ENCODE measurements at regions not wholly inside any gene's neighbourhood (a gene's known extent, or its start where the extent isn't known, plus 50 kb on each side); places are given as distances from the start of the nearest gene placed in this dataset.

DNA sequence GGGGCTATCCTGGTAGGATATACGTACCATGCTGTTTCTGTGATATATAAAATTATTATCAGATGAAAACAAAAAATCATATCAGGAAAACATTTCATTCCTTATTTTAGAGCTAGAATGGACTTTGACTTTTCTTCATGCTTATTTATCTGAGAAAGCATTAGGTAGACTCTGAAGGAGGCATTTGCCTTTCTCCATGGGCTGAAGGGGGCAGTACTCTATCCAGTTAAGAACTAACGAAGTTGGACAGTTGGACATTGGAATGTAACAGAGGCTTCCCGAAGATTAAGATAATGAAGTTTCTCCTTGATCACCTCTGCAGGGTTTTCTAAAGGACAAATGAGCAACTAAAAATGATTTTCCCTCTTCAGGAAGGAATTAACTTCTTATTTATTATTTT lies 233.9 kb downstream of the SAMD5 start:
- no peak for ATAC-seq (replicated peaks)
- no peaks in the 10 kb centered on the region for H3K4me1 Mint-ChIP-seq
- H3K36me3 Mint-ChIP-seq (ENCODE audit: low read depth), result no peaks in the 10 kb centered on the region
- H3K9me3 Mint-ChIP-seq, result no peaks in the 10 kb centered on the region
- peaks cover 7% of the 10 kb centered on the region for H3K27me3 Mint-ChIP-seq
- no peak overlapping the region for H3K4me3 Mint-ChIP-seq
- H3K27ac Mint-ChIP-seq, result no peak overlapping the region

DNA sequence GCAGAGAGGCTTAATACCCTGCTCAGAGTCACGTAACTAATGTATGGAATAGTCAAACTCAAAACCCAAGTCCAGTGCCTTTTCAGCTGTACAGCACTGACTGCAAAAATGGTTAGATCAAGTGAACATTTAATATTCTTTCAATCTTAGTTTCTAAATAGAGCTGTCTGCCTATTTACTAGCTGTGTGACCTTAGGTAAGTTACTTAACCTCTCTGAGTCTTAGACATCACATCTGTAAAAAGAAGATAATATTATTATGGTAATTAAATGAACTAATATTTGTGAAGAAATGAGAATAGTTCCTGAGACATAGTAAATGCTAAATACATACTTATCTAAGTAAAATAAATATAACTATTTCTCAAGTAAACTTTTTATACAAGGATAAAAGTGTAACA lies 235.5 kb downstream of the SAMD5 start:
- no peaks in the 10 kb centered on the region for H3K36me3 Mint-ChIP-seq (ENCODE audit: low read depth)
- H3K27me3 Mint-ChIP-seq, result no peaks in the 10 kb centered on the region
- H3K4me3 Mint-ChIP-seq, result no peak overlapping the region
- H3K27ac Mint-ChIP-seq, result no peak overlapping the region
- no peaks in the 10 kb centered on the region for H3K4me1 Mint-ChIP-seq
- H3K9me3 Mint-ChIP-seq, result no peaks in the 10 kb centered on the region
- ATAC-seq (replicated peaks), result no peak

DNA sequence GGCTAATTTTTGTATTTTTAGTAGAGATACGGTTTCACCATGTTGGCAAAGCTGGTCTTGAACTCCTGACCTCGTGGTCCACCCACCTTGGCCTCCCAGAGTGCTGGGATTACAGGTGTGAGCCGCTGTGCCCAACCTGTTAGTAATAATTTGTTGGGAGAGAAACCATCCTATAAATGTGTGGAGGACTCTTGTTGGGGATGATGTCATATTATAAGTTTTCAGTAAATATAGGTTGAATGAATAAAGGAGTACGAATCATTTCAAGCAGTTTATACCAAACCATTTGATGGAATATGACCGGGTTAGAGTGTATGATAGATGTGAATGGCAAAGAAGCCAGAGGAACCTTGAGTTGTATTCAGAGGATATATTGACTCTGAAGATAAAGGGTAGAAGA lies 240.8 kb downstream of the SAMD5 start:
- Mint-ChIP-seq H3K27me3 (no peaks in the 10 kb centered on the region), H3K27ac (no peak overlapping the region), H3K9me3 (no peaks in the 10 kb centered on the region), H3K4me3 (no peak overlapping the region), H3K36me3 (ENCODE audit: low read depth) (no peaks in the 10 kb centered on the region), H3K4me1 (no peaks in the 10 kb centered on the region)
- no peak for ATAC-seq (replicated peaks)

DNA sequence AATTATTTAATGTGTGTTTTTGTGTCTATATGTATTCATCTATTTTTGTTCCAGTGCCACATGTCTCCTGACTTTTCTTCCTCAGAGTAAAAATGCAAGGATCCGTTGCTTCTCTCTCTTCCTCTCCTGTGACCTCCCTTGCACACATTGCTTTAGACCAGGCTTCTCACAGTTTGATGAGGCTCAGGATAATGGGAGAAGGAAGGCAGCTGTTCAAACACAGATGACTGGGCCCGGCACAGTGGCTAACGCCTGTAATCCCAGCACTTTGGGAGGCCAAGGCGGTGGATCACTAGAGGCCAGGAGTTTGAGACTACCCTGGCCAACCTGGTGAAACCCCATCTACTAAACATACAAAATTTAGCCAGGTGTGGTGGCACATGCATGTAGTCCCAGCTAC lies 241.9 kb downstream of the SAMD5 start:
- H3K4me3 Mint-ChIP-seq, result no peak overlapping the region
- no peaks in the 10 kb centered on the region for H3K36me3 Mint-ChIP-seq (ENCODE audit: low read depth)
- no peak overlapping the region for H3K27ac Mint-ChIP-seq
- no peaks in the 10 kb centered on the region for H3K9me3 Mint-ChIP-seq
- no peaks in the 10 kb centered on the region for H3K27me3 Mint-ChIP-seq
- no peaks in the 10 kb centered on the region for H3K4me1 Mint-ChIP-seq
- no peak for ATAC-seq (replicated peaks)

- no peak overlapping the region for H3K27ac Mint-ChIP-seq
- no peaks in the 10 kb centered on the region for H3K4me1 Mint-ChIP-seq
- no peaks in the 10 kb centered on the region for H3K27me3 Mint-ChIP-seq
- H3K4me3 Mint-ChIP-seq, result no peak overlapping the region
- no peak for ATAC-seq (replicated peaks)
- H3K36me3 Mint-ChIP-seq (ENCODE audit: low read depth), result no peaks in the 10 kb centered on the region
- H3K9me3 Mint-ChIP-seq, result no peaks in the 10 kb centered on the region
Measured at GRCh38 chr6:147751232-147751631, 242.7 kb downstream of the SAMD5 start.

DNA sequence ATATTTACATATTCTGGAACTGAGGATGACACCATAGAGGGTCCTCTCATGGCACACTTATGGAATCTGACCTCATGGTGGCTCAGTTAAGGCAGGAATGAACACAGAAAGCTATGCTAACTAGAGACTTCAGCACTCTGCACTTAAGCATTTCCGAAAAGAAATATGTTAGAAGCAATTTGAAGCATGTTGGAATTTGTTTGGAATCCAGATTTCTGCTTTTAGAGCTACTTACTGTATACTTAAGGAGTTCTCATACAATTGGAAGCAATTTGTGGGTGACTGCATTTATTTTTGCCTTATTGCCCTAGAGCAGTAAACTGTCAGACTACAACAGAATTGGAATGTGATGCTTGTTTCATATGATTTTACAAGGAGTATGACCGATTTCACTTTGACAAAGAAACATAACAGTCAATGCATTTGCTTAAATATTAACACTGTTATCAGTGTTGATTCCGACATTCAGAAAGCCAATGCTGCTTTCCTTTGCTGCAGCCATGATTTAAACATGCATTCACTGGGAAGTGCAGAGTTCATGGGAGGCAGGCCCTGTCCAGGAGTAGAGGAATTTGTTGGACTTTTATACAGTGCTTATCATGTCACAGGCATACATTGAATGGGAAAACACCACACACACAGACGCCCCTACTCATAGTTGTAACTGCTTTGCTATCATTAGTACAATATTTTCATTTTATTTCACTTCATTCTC lies 244.4 kb downstream of the SAMD5 start:
- Mint-ChIP-seq H3K4me1 (no peaks in the 10 kb centered on the region), H3K27ac (no peak overlapping the region), H3K27me3 (no peaks in the 10 kb centered on the region), H3K9me3 (no peaks in the 10 kb centered on the region), H3K4me3 (no peak overlapping the region), H3K36me3 (ENCODE audit: low read depth) (no peaks in the 10 kb centered on the region)
- no peak for ATAC-seq (replicated peaks)

- H3K27me3 Mint-ChIP-seq, result no peaks in the 10 kb centered on the region
- no peaks in the 10 kb centered on the region for H3K9me3 Mint-ChIP-seq
- ATAC-seq (replicated peaks), result no peak
- H3K4me3 Mint-ChIP-seq, result no peak overlapping the region
- H3K4me1 Mint-ChIP-seq, result no peaks in the 10 kb centered on the region
- no peak overlapping the region for H3K27ac Mint-ChIP-seq
- H3K36me3 Mint-ChIP-seq (ENCODE audit: low read depth), result no peaks in the 10 kb centered on the region
Measured at GRCh38 chr6:147755999-147756398, 247.5 kb downstream of the SAMD5 start.

DNA sequence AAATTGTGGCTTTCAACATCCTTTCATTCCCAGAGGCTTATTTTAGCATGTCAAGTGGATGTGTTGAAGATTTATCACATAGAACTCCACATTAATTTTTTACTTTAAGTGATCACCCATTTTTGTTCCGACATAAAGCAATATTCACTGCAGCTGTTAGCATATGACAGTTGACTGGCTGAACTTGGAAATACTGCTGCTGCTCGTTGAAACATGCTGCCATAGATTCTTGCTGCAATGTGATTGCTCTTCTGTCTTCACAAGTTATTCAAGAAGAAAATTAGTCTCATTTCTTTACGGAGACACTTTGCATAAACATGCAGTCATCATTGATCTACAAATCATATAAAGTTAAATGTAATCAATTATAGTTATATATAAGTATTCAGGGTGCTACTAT lies 248.4 kb downstream of the SAMD5 start:
- no peak overlapping the region for H3K4me3 Mint-ChIP-seq
- H3K36me3 Mint-ChIP-seq (ENCODE audit: low read depth), result no peaks in the 10 kb centered on the region

GRCh38 chr6:147757291-147757690 lies 248.8 kb downstream of the SAMD5 start:
- no peaks in the 10 kb centered on the region for H3K9me3 Mint-ChIP-seq
- H3K27me3 Mint-ChIP-seq, result no peaks in the 10 kb centered on the region
- ATAC-seq (replicated peaks), result no peak
- no peak overlapping the region for H3K27ac Mint-ChIP-seq
- H3K4me3 Mint-ChIP-seq, result no peak overlapping the region
- H3K36me3 Mint-ChIP-seq (ENCODE audit: low read depth), result no peaks in the 10 kb centered on the region
- H3K4me1 Mint-ChIP-seq, result no peaks in the 10 kb centered on the region

More for the DNA sequence above, 248.4 kb downstream of the SAMD5 start:
- Mint-ChIP-seq H3K4me1 (no peaks in the 10 kb centered on the region), H3K27me3 (no peaks in the 10 kb centered on the region), H3K27ac (no peak overlapping the region), H3K9me3 (no peaks in the 10 kb centered on the region)
- ATAC-seq (replicated peaks), result no peak

- Mint-ChIP-seq H3K9me3 (no peaks in the 10 kb centered on the region), H3K27ac (no peak overlapping the region), H3K27me3 (no peaks in the 10 kb centered on the region), H3K4me1 (no peaks in the 10 kb centered on the region), H3K36me3 (ENCODE audit: low read depth) (no peaks in the 10 kb centered on the region), H3K4me3 (no peak overlapping the region)
- no peak for ATAC-seq (replicated peaks)
Measured at GRCh38 chr6:147758303-147758702, 249.8 kb downstream of the SAMD5 start.

DNA sequence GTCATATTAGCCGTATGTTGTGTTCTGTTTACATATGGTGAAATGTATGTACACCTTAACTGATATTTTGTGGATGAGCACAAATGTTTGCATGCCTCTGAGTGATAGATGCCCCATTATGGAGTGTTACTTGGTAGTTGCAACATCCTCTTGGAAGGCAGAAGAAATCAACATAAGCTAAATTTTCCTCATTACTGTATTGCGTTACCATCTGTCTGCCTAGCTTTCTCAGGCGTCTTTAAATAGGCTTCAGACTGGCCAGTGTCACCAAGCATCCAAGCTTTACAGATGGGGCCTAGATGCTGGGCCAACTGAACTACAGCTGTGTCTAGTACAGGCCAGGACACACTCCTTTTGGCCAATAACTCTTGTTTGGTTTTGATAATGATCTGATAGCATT lies 250.6 kb downstream of the SAMD5 start:
- H3K27ac Mint-ChIP-seq, result no peak overlapping the region
- ATAC-seq (replicated peaks), result no peak
- no peak overlapping the region for H3K4me3 Mint-ChIP-seq
- no peaks in the 10 kb centered on the region for H3K27me3 Mint-ChIP-seq
- no peaks in the 10 kb centered on the region for H3K9me3 Mint-ChIP-seq
- H3K36me3 Mint-ChIP-seq (ENCODE audit: low read depth), result no peaks in the 10 kb centered on the region
- no peaks in the 10 kb centered on the region for H3K4me1 Mint-ChIP-seq

DNA sequence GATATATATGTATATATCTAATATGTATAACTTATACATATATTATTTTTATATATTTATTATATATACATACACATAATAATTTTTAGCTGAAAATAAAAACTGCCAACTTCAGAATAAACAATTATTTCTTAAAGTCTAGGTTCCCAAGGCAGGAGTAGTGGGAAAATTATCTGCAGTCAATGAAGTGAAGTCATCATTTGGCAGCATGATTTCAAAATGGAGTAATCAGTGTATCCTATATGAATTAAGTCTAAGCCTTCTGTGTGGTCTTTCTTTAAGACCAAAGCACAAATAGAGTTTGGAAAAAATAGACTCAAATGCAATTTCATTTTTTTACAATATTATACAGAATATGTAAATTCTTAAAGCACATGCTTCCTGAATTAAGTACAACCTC lies 251.0 kb downstream of the SAMD5 start:
- Mint-ChIP-seq H3K36me3 (ENCODE audit: low read depth) (no peaks in the 10 kb centered on the region), H3K9me3 (no peaks in the 10 kb centered on the region), H3K4me1 (no peaks in the 10 kb centered on the region), H3K4me3 (no peak overlapping the region), H3K27me3 (no peaks in the 10 kb centered on the region), H3K27ac (no peak overlapping the region)
- ATAC-seq (replicated peaks), result no peak

DNA sequence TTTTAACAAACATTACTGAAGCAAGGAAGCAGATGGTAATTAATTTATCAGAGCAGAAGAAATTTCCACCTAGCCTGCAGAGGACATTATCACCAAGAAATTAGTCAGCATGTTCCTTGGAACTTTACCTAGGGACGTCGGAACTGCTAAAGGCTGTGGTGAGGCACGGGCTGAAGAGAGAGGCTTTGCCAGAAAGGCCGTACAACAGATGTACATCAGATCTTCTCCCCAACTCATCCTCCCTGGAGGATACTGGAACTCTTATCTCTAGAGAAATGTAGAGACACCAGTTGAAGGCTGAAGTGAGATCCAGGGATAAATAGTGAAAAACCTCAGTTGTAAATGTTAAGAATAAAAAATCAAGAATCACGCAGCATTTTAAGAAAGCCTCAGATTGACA lies 257.1 kb downstream of the SAMD5 start:
- no peaks in the 10 kb centered on the region for H3K4me1 Mint-ChIP-seq
- H3K4me3 Mint-ChIP-seq, result no peak overlapping the region
- H3K27ac Mint-ChIP-seq, result no peak overlapping the region
- no peaks in the 10 kb centered on the region for H3K36me3 Mint-ChIP-seq (ENCODE audit: low read depth)
- peaks cover 11% of the 10 kb centered on the region for H3K9me3 Mint-ChIP-seq
- ATAC-seq (replicated peaks), result no peak
- no peaks in the 10 kb centered on the region for H3K27me3 Mint-ChIP-seq

- peaks cover 11% of the 10 kb centered on the region for H3K9me3 Mint-ChIP-seq
- H3K27me3 Mint-ChIP-seq, result no peaks in the 10 kb centered on the region
- no peaks in the 10 kb centered on the region for H3K36me3 Mint-ChIP-seq (ENCODE audit: low read depth)
- no peak overlapping the region for H3K27ac Mint-ChIP-seq
- H3K4me1 Mint-ChIP-seq, result no peaks in the 10 kb centered on the region
- no peak overlapping the region for H3K4me3 Mint-ChIP-seq
- no peak for ATAC-seq (replicated peaks)
Measured at GRCh38 chr6:147768969-147769368, 260.5 kb downstream of the SAMD5 start.

DNA sequence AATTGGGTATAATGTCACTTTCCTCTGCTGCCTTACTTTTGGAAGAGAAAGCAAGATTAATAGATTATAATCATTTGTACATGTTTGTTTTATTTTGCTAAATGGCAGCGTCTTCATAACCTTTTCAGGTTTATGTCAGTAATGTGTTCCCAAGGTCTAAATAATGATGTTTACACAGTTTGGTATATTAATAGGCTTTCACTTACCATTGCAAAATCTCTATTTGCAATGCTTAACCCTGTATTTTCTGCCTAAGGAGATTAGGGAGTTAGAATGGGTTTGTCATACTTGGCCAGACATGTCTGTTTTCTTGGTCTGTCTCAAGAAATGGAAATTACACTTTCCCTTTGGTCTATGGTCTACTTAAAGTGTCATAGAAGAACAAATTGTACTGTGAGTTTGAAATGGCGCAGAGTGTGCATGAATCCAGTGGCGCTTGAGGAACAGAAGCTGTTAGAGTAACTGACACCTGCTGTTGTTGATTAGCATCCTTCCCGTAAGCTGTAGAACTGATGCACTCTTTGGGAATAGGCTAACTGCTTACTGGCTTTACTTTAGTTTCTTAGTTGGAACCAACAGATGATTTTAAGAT lies 261.1 kb downstream of the SAMD5 start:
- H3K27me3 Mint-ChIP-seq, result no peaks in the 10 kb centered on the region
- no peaks in the 10 kb centered on the region for H3K36me3 Mint-ChIP-seq (ENCODE audit: low read depth)
- no peak for ATAC-seq (replicated peaks)
- H3K4me1 Mint-ChIP-seq, result no peaks in the 10 kb centered on the region
- H3K27ac Mint-ChIP-seq, result no peak overlapping the region
- H3K9me3 Mint-ChIP-seq, result peaks cover 11% of the 10 kb centered on the region
- no peak overlapping the region for H3K4me3 Mint-ChIP-seq

DNA sequence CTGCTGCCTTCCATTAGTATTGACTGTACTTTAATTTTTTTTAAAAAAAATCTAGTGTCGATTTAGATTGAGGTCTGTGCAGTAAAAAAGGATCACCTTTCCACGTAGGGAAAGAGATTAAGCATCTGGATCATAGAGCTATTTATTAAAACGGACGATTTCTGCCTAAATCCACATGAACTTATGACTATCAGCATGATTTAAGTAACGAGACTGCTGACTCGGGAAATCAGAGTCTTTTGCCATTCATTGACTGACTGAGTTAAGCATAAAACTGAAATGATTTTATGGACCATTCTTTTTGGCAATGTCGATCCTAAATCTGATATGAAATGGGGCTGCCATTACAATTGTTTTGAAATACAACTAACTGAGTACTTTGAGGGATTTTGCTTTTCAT lies 261.7 kb downstream of the SAMD5 start:
- Mint-ChIP-seq H3K27me3 (no peaks in the 10 kb centered on the region), H3K9me3 (peaks cover 11% of the 10 kb centered on the region), H3K4me1 (no peaks in the 10 kb centered on the region), H3K27ac (no peak overlapping the region), H3K4me3 (no peak overlapping the region), H3K36me3 (ENCODE audit: low read depth) (no peaks in the 10 kb centered on the region)
- no peak for ATAC-seq (replicated peaks)

Measured in activated T-helper 17 cell treated with anti-CD3 and anti-CD28 coated beads, Interleukin-2, amount 50 U/mL, for 72 hours (primary cell).